ENCODE measurements at regions not wholly inside any gene's neighbourhood (a gene's known extent, or its start where the extent isn't known, plus 50 kb on each side); places are given as distances from the start of the nearest gene placed in this dataset.
A peak's percentile ranks its signal among the peaks of the same experiment; 100 is the strongest.

GRCh38 chr5:62126090-62126489, 179.9 kb upstream of the KIF2A start:
- DNase-seq, result no peak

GRCh38 chr5:62127098-62127736, 178.8 kb upstream of the KIF2A start:
- DNase-seq, result no peak

GRCh38 chr5:62130107-62130506, 175.9 kb upstream of the KIF2A start:
- DNase-seq, result no peak

- DNase-seq, result no peak
These were observed 173.7 kb upstream of the KIF2A start for GRCh38 chr5:62132276-62132675.

GRCh38 chr5:62133426-62133825, 172.6 kb upstream of the KIF2A start:
- DNase-seq, result no peak

GRCh38 chr5:62134811-62135210, 171.2 kb upstream of the KIF2A start:
- DNase-seq, result no peak

GRCh38 chr5:62137628-62138027, 168.4 kb upstream of the KIF2A start:
- DNase-seq, result no peak

- no peak for DNase-seq
These were observed 167.4 kb upstream of the KIF2A start for GRCh38 chr5:62138607-62139006.

GRCh38 chr5:62139741-62140140, 166.3 kb upstream of the KIF2A start:
- DNase-seq, result no peak

GRCh38 chr5:62142351-62142750, 163.7 kb upstream of the KIF2A start:
- no peak for DNase-seq

GRCh38 chr5:62143268-62144229, 162.5 kb upstream of the KIF2A start:
- DNase-seq, result no peak

GRCh38 chr5:62144401-62145022, 161.5 kb upstream of the KIF2A start:
- DNase-seq, result no peak

GRCh38 chr5:62149879-62150278, 156.1 kb upstream of the KIF2A start:
- DNase-seq, result no peak

- peak; percentile 16 for DNase-seq
These were observed 153.5 kb upstream of the KIF2A start for GRCh38 chr5:62152394-62153087.

GRCh38 chr5:62154758-62155157, 151.2 kb upstream of the KIF2A start:
- DNase-seq, result no peak

- no peak for DNase-seq
These were observed 150.0 kb upstream of the KIF2A start for GRCh38 chr5:62155988-62156387.

GRCh38 chr5:62167561-62168057, 138.4 kb upstream of the KIF2A start:
- DNase-seq, result no peak

- DNase-seq, result no peak
These were observed 137.3 kb upstream of the KIF2A start for GRCh38 chr5:62168506-62169281.

GRCh38 chr5:62178258-62178657, 127.7 kb upstream of the KIF2A start:
- no peak for DNase-seq

- no peak for DNase-seq
These were observed 123.2 kb upstream of the KIF2A start for GRCh38 chr5:62182802-62183201.

GRCh38 chr5:62183727-62184126, 122.3 kb upstream of the KIF2A start:
- no peak for DNase-seq

- DNase-seq, result no peak
These were observed 121.6 kb upstream of the KIF2A start for GRCh38 chr5:62184444-62184843.
